Left lung (tissue), 4 donors: ENCODE measurements at regions not wholly inside any gene's neighbourhood (a gene's known extent, or its start where the extent isn't known, plus 50 kb on each side); places are given as distances from the start of the nearest gene placed in this dataset.

Source experiments
- ATAC-seq: fragments of 200-7000 bp; cut with Tn5 transposase; one replicate; pipeline ENCODE4 v1.9.1; 2020; ENCODE audit warnings: moderate library complexity
- DNase-seq, 4 donors: peaks; one replicate each; pipeline ENCODE4 v3.0.0-alpha.2; 2013 to 2020
- H3K27ac ChIP-seq, 2 donors: fragments of 200-600 bp; sonication (generic) in 1 of 2; one replicate each; pipeline versions ENCODE4 v1.5.0 to v1.8.0; 2020 to 2021
- H3K27me3 ChIP-seq, 2 donors: fragments of 200-600 bp; sonication (generic) in 1 of 2; one replicate each; pipeline versions ENCODE4 v1.5.0 to v1.8.0; 2020 to 2021
- H3K36me3 ChIP-seq, 2 donors: fragments of 200-600 bp; sonication (generic) in 1 of 2; one replicate each; pipeline versions ENCODE4 v1.5.0 to v1.8.0; 2020 to 2021
- H3K4me1 ChIP-seq, 2 donors: fragments of 200-600 bp; one replicate each; pipeline ENCODE4 v1.8.0; 2021
- H3K4me3 ChIP-seq, 2 donors: fragments of 200-600 bp; sonication (generic) in 1 of 2; one replicate each; pipeline versions ENCODE4 v1.5.0 to v1.8.0; 2020 to 2021; ENCODE audit warnings: mild to moderate bottlenecking in 1 of 2
- H3K9me3 ChIP-seq, 2 donors: fragments of 200-600 bp; sonication (generic) in 1 of 2; one replicate each; pipeline versions ENCODE4 v1.5.0 to v1.8.0; 2020 to 2021
- CTCF ChIP-seq, 2 donors: fragments of 200-600 bp; sonication (generic) in 1 of 2; IDR thresholded peaks; one replicate each; pipeline versions ENCODE4 v1.5.0 to v1.8.0; 2021; ENCODE audit warnings: antibody characterized with exemption in 2 of 2
- intact Hi-C, 2 donors: fragments of 100-400 bp; cut with DNase I; formaldehyde crosslinking; loops; one replicate each; pipeline versions ENCODE4 v1.11.2 to v1.14.2; 2022
- donor health status: DM: no; HTN: yes; CAD: no.
- donor health status: DM: no; HTN: no; CAD: no.

- H3K36me3 ChIP-seq, result no peaks in the 10 kb centered on the region
- ATAC-seq, result no peak
- no peaks in the 10 kb centered on the region for H3K27me3 ChIP-seq
- H3K4me1 ChIP-seq, result no peaks in the 10 kb centered on the region
- no peak for TF ChIP-seq CTCF (IDR thresholded peaks at IDR 0.05)
- H3K9me3 ChIP-seq, result no peaks in the 10 kb centered on the region
- DNase-seq, result no peak
- intact Hi-C loops, result no loop called here
- no peak overlapping the region for H3K27ac ChIP-seq
- H3K4me3 ChIP-seq, result no peak overlapping the region
These were observed 376.2 kb downstream of the SOX11 start for GRCh38 chr2:6068429-6068828.

GRCh38 chr2:6069381-6069780 is 377.2 kb downstream of the SOX11 start:
- Histone ChIP-seq H3K27ac (no peak overlapping the region), H3K27me3 (no peaks in the 10 kb centered on the region), H3K9me3 (no peaks in the 10 kb centered on the region), H3K4me1 (no peaks in the 10 kb centered on the region), H3K36me3 (no peaks in the 10 kb centered on the region), H3K4me3 (no peak overlapping the region)
- intact Hi-C loops, result no loop called here
- TF ChIP-seq CTCF (IDR thresholded peaks at IDR 0.05), result no peak
- ATAC-seq, result peak; percentile 54
- no peak for DNase-seq

- Histone ChIP-seq H3K4me3 (no peak overlapping the region), H3K9me3 (no peaks in the 10 kb centered on the region), H3K27ac (no peak overlapping the region), H3K4me1 (no peaks in the 10 kb centered on the region), H3K36me3 (no peaks in the 10 kb centered on the region), H3K27me3 (no peaks in the 10 kb centered on the region)
- no peak for TF ChIP-seq CTCF (IDR thresholded peaks at IDR 0.05)
- DNase-seq, result no peak
- no peak for ATAC-seq
- intact Hi-C loops, result no loop called here
These were observed 379.3 kb downstream of the SOX11 start for GRCh38 chr2:6071519-6071918.

- Histone ChIP-seq H3K9me3 (no peaks in the 10 kb centered on the region), H3K36me3 (no peaks in the 10 kb centered on the region), H3K4me1 (no peaks in the 10 kb centered on the region), H3K27ac (no peak overlapping the region), H3K27me3 (no peaks in the 10 kb centered on the region), H3K4me3 (no peak overlapping the region)
- intact Hi-C loops, result no loop called here
- DNase-seq, result no peak
- no peak for TF ChIP-seq CTCF (IDR thresholded peaks at IDR 0.05)
- no peak for ATAC-seq
These were observed 380.1 kb downstream of the SOX11 start for GRCh38 chr2:6072276-6072675.

- no peak for ATAC-seq
- Histone ChIP-seq H3K4me1 (no peaks in the 10 kb centered on the region), H3K36me3 (no peaks in the 10 kb centered on the region), H3K4me3 (no peak overlapping the region), H3K27me3 (no peaks in the 10 kb centered on the region), H3K9me3 (no peaks in the 10 kb centered on the region), H3K27ac (no peak overlapping the region)
- TF ChIP-seq CTCF (IDR thresholded peaks at IDR 0.05), result no peak
- no peak for DNase-seq
- intact Hi-C loops, result no loop called here
These were observed 380.6 kb downstream of the SOX11 start for GRCh38 chr2:6072768-6073167.
